PC-9 (cell line): ENCODE measurements at regions not wholly inside any gene's neighbourhood (a gene's known extent, or its start where the extent isn't known, plus 50 kb on each side); places are given as distances from the start of the nearest gene placed in this dataset.

ENCODE experiments used
- BruUV-seq: library from RNA; stranded (reverse); fragments of 400-500 nt; replicated peaks from 2 replicates; lab custom pipeline; 2021; lab: Mats Ljungman, UMichigan
- CTCF ChIA-PET: fragments of 300-600 bp; sonication (Branson Sonifier 250); formaldehyde crosslinking; loops from one replicate; lab custom pipeline; 2022; ENCODE audit warnings: antibody characterized with exemption; lab: Charles Lee
- POLR2A ChIA-PET: fragments of 300-600 bp; sonication (Branson Sonifier 250); formaldehyde crosslinking; loops from one replicate; lab custom pipeline; 2022; ENCODE audit warnings: antibody characterized with exemption; ENCODE audit not compliant: unreplicated experiment; lab: Charles Lee
- DNase-seq, 2 experiments: peaks; one replicate each; pipeline versions ENCODE4 v3.0.0 to v3.0.0-alpha.2; 2015 to 2022; ENCODE audit warnings: mixed read lengths in 1 of 2
- H2AFZ ChIP-seq: fragments of 200-600 bp; sonication (generic); 2 replicates; pipeline ENCODE4 v1.8.1; 2017; ENCODE audit warnings: antibody characterized with exemption
- H3F3A ChIP-seq: fragments of 200-600 bp; sonication (generic); 2 replicates; pipeline ENCODE4 v1.8.1; 2017; ENCODE audit warnings: antibody characterized with exemption, mild to moderate bottlenecking, low read depth; ENCODE audit not compliant: insufficient read depth
- H3K27ac ChIP-seq: fragments of 200-600 bp; sonication (generic); 2 replicates; pipeline ENCODE4 v1.6.1; 2016; ENCODE audit warnings: mixed run types
- H3K27me3 ChIP-seq: fragments of 200-600 bp; sonication (generic); 2 replicates; pipeline ENCODE4 v1.6.1; 2016; ENCODE audit warnings: low read depth, mixed run types; ENCODE audit not compliant: insufficient read depth
- H3K36me3 ChIP-seq: fragments of 200-600 bp; sonication (generic); 2 replicates; pipeline ENCODE4 v1.6.1; 2016; ENCODE audit warnings: low read depth, mixed run types
- H3K4me1 ChIP-seq: fragments of 200-600 bp; sonication (generic); replicated peaks from 2 replicates; pipeline ENCODE4 v1.6.1; 2016; ENCODE audit warnings: mixed run types; ENCODE audit not compliant: insufficient read depth
- H3K4me2 ChIP-seq: fragments of 200-600 bp; sonication (generic); 2 replicates; pipeline ENCODE4 v1.6.1; 2017; ENCODE audit warnings: mixed run types
- H3K4me3 ChIP-seq: fragments of 200-600 bp; sonication (generic); 2 replicates; pipeline ENCODE4 v1.6.1; 2016; ENCODE audit warnings: mixed run types
- H3K79me2 ChIP-seq: fragments of 200-600 bp; sonication (generic); 2 replicates; pipeline ENCODE4 v1.6.1; 2017; ENCODE audit warnings: low read depth, mixed run types
- H3K9me2 ChIP-seq: fragments of 200-600 bp; sonication (generic); 2 replicates; pipeline ENCODE4 v1.8.1; 2017; ENCODE audit warnings: mild to moderate bottlenecking; ENCODE audit not compliant: insufficient read depth
- H3K9me3 ChIP-seq: fragments of 200-600 bp; sonication (generic); 2 replicates; pipeline ENCODE4 v1.8.1; 2016; ENCODE audit warnings: low read depth; ENCODE audit not compliant: insufficient read depth
- H4K20me1 ChIP-seq: fragments of 200-600 bp; sonication (generic); 2 replicates; pipeline ENCODE4 v1.8.1; 2017; ENCODE audit not compliant: insufficient read depth
- CTCF ChIP-seq: fragments of 200-600 bp; sonication (generic); conservative IDR thresholded peaks from 2 replicates; pipeline ENCODE4 v1.6.1; 2017; ENCODE audit warnings: mixed run types, antibody characterized with exemption, mild to moderate bottlenecking, moderate library complexity
- EZH2 ChIP-seq: fragments of 200-600 bp; sonication (generic); IDR thresholded peaks from 2 replicates; pipeline ENCODE4 v1.8.0; 2017; ENCODE audit warnings: antibody characterized with exemption, low read depth
- intact Hi-C: fragments of 100-400 bp; cut with micrococcal nuclease; formaldehyde crosslinking; loops from one replicate; pipeline ENCODE4 v1.10.0; 2022; ENCODE audit not compliant: unreplicated experiment

GRCh38 chr9:94014920-94015319, 59.8 kb upstream of the BARX1 start:
- ChIA-PET CTCF (interaction anchor here (0.5 to 3.0 kb wide), 2 partner anchors 199 to 881 kb away, joined by 3 to 22 read pairs; no protein-coding TSS in a partner anchor), POLR2A (no interaction called here)
- Histone ChIP-seq H3K36me3 (no peaks in the 10 kb centered on the region), H3K9me2 (no peaks in the 10 kb centered on the region), H2AFZ (no peak overlapping the region), H3K4me3 (no peak overlapping the region), H3K4me1 (no peaks in the 10 kb centered on the region), H3K9me3 (peaks cover 7% of the 10 kb centered on the region; the same call in 1 of the 2 replicates), H3K27ac (no peak overlapping the region), H3K27me3 (no peaks in the 10 kb centered on the region), H3F3A (no peaks in the 10 kb centered on the region), H3K79me2 (no peaks in the 10 kb centered on the region), H4K20me1 (no peaks in the 10 kb centered on the region), H3K4me2 (no peak overlapping the region)
- DNase-seq = no peak
- intact Hi-C loops = loop anchor here (1.0 to 5.0 kb wide), 2 partner anchors 52 to 198 kb away; no protein-coding TSS in a partner anchor
- no TSS peak for BruUV-seq
- TF ChIP-seq EZH2 = no peak
- no peak for TF ChIP-seq CTCF

GRCh38 chr9:94014066-94014654, 59.0 kb upstream of the BARX1 start:
- Histone ChIP-seq H3K9me3 (0 out of 2 replicates have a peak, but pooled peaks cover 2% of the 10 kb centered on the region), H4K20me1 (no peaks in the 10 kb centered on the region), H3K27me3 (no peaks in the 10 kb centered on the region), H3K36me3 (no peaks in the 10 kb centered on the region), H3K27ac (no peak overlapping the region), H3K4me1 (no peaks in the 10 kb centered on the region), H3K4me2 (no peak overlapping the region), H2AFZ (no peak overlapping the region), H3F3A (no peaks in the 10 kb centered on the region), H3K9me2 (no peaks in the 10 kb centered on the region), H3K4me3 (no peak overlapping the region), H3K79me2 (no peaks in the 10 kb centered on the region)
- TF ChIP-seq EZH2 (no peak), CTCF (peak; percentile 73)
- BruUV-seq = no TSS peak
- intact Hi-C loops = loop anchor here (1.0 to 5.0 kb wide), 2 partner anchors 53 to 199 kb away; no protein-coding TSS in a partner anchor
- CTCF ChIA-PET = interaction anchor here (0.5 to 3.0 kb wide), 3 partner anchors 200 to 881 kb away, joined by 3 to 22 read pairs (median 11); no protein-coding TSS in a partner anchor
- POLR2A ChIA-PET = interaction anchor here (0.5 kb wide), 1 partner anchor 270 kb away, joined by 4 read pairs; no protein-coding TSS in a partner anchor
- peak in 1 of 2 experiments; percentile 16 for DNase-seq

- Histone ChIP-seq H4K20me1 (no peaks in the 10 kb centered on the region), H3K79me2 (no peaks in the 10 kb centered on the region), H3F3A (no peaks in the 10 kb centered on the region), H3K4me1 (no peaks in the 10 kb centered on the region), H3K27ac (no peak overlapping the region), H3K4me2 (no peak overlapping the region), H3K36me3 (no peaks in the 10 kb centered on the region), H3K9me3 (no peaks in the 10 kb centered on the region), H2AFZ (no peak overlapping the region), H3K27me3 (no peaks in the 10 kb centered on the region), H3K9me2 (no peaks in the 10 kb centered on the region), H3K4me3 (no peak overlapping the region)
- POLR2A ChIA-PET = no interaction called here
- intact Hi-C loops = loop anchor here (5.0 kb wide), 1 partner anchor 56 kb away; no protein-coding TSS in a partner anchor
- CTCF ChIA-PET = no interaction called here
- no peak for DNase-seq
- no TSS peak for BruUV-seq
- TF ChIP-seq EZH2 (no peak), CTCF (no peak)
Observed at GRCh38 chr9:94010980-94011533, 55.9 kb upstream of the BARX1 start.
